ENCODE measurements at regions not wholly inside any gene's neighbourhood (a gene's known extent, or its start where the extent isn't known, plus 50 kb on each side); places are given as distances from the start of the nearest gene placed in this dataset.

GRCh38 chr16:79687249-79688130 lies 87.0 kb upstream of the MAF start:
- H3K4me1 ChIP-seq, result no peaks in the 10 kb centered on the region
- no peaks in the 10 kb centered on the region for H3K9me3 ChIP-seq
- H3K36me3 ChIP-seq, result no peaks in the 10 kb centered on the region
- H3K27ac ChIP-seq, result no peak overlapping the region
- intact Hi-C loops (cut with DNase I; ENCODE audit: low total_unique reads), result no loop called here
- TF ChIP-seq CTCF (IDR thresholded peaks at IDR 0.05), result no peak
- no peaks in the 10 kb centered on the region for H3K27me3 ChIP-seq
- DNase-seq, result no peak
- H3K4me3 ChIP-seq, result no peak overlapping the region

GRCh38 chr16:79685871-79686270 lies 85.3 kb upstream of the MAF start:
- DNase-seq, result no peak
- Histone ChIP-seq H3K9me3 (no peaks in the 10 kb centered on the region), H3K36me3 (no peaks in the 10 kb centered on the region), H3K27me3 (no peaks in the 10 kb centered on the region), H3K4me1 (no peaks in the 10 kb centered on the region), H3K4me3 (no peak overlapping the region), H3K27ac (no peak overlapping the region)
- no peak for TF ChIP-seq CTCF (IDR thresholded peaks at IDR 0.05)
- intact Hi-C loops (cut with DNase I; ENCODE audit: low total_unique reads), result no loop called here

- H3K9me3 ChIP-seq, result no peaks in the 10 kb centered on the region
- H3K36me3 ChIP-seq, result no peaks in the 10 kb centered on the region
- intact Hi-C loops (cut with DNase I; ENCODE audit: low total_unique reads), result no loop called here
- no peaks in the 10 kb centered on the region for H3K27me3 ChIP-seq
- H3K4me3 ChIP-seq, result no peak overlapping the region
- H3K27ac ChIP-seq, result no peak overlapping the region
- H3K4me1 ChIP-seq, result peaks cover 0 to 2% (median 0%) of the 10 kb centered on the region in 4 donors
- TF ChIP-seq CTCF (IDR thresholded peaks at IDR 0.05), result no peak
- DNase-seq, result no peak
Measured at GRCh38 chr16:79679334-79679733, 78.8 kb upstream of the MAF start.

GRCh38 chr16:79677799-79678530 lies 77.4 kb upstream of the MAF start:
- H3K4me3 ChIP-seq, result no peak overlapping the region
- H3K9me3 ChIP-seq, result no peaks in the 10 kb centered on the region
- H3K36me3 ChIP-seq, result no peaks in the 10 kb centered on the region
- TF ChIP-seq CTCF (IDR thresholded peaks at IDR 0.05), result no peak
- H3K27ac ChIP-seq, result no peak overlapping the region
- peaks cover 0 to 15% (median 0%) of the 10 kb centered on the region in 4 donors for H3K4me1 ChIP-seq
- no peaks in the 10 kb centered on the region for H3K27me3 ChIP-seq
- no peak for DNase-seq
- intact Hi-C loops (cut with DNase I; ENCODE audit: low total_unique reads), result no loop called here

- no peak overlapping the region for H3K27ac ChIP-seq
- H3K27me3 ChIP-seq, result no peaks in the 10 kb centered on the region
Measured at GRCh38 chr16:79673635-79674034, 73.1 kb upstream of the MAF start.

More at GRCh38 chr16:79673635-79674034, 73.1 kb upstream of the MAF start:
- no peak for DNase-seq
- Histone ChIP-seq H3K9me3 (no peaks in the 10 kb centered on the region), H3K4me3 (no peak overlapping the region), H3K36me3 (no peaks in the 10 kb centered on the region), H3K4me1 (peaks cover 0 to 22% (median 0%) of the 10 kb centered on the region in 4 donors)
- intact Hi-C loops (cut with DNase I; ENCODE audit: low total_unique reads), result no loop called here
- TF ChIP-seq CTCF (IDR thresholded peaks at IDR 0.05), result no peak
